ENCODE measurements at regions not wholly inside any gene's neighbourhood (a gene's known extent, or its start where the extent isn't known, plus 50 kb on each side); places are given as distances from the start of the nearest gene placed in this dataset.

DNA sequence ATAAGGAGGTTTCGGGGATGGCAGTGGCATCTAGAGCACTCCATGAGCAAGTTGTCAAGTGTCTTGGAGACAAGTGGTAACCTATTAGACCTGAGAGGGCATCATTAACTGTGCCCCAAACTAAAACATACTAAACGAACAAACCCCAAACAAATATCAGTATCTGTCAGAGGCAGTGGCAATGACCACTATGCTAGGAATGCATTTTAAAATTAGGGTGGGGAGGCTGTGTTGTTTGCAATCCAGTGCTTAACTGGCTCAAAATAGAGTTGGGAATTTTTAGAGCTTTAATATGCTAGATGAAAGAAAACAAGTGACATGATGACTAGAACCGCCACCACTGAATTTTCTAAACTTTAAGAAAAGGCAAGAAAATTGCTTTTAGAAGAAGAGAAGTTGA lies 51.8 kb upstream of the TPRG1 start:
- H3K36me3 ChIP-seq (ENCODE audit: control insufficient read depth in 2 of 4, insufficient read depth in 4 of 4, low read length in 3 of 4) = no peaks in the 10 kb centered on the region
- H2AK5ac ChIP-seq (ENCODE audit: low read depth, low read length) = no peak overlapping the region
- H3K27me3 ChIP-seq (replicated peaks in 1 of 4; ENCODE audit: control insufficient read depth in 3 of 4, extremely low read depth in 1 of 4, insufficient read depth in 3 of 4, low read length in 3 of 4) = no peaks in the 10 kb centered on the region
- no peak overlapping the region for H4K5ac ChIP-seq (ENCODE audit: insufficient read length, low read depth, low read length)
- H3K4me3 ChIP-seq (ENCODE audit: extremely low read depth in 1 of 4, insufficient read depth in 2 of 4, low read depth in 3 of 4, low read length in 4 of 4) = no peak overlapping the region
- H3K56ac ChIP-seq (replicated peaks; ENCODE audit: insufficient read length, low read depth, low read length) = no peak overlapping the region
- ChIA-PET CTCF (ENCODE audit: partially characterized antibody) (no interaction called here), POLR2A (ENCODE audit: partially characterized antibody) (no interaction called here)
- H3K4me1 ChIP-seq (replicated peaks in 1 of 4; ENCODE audit: control insufficient read depth in 3 of 4, insufficient read depth in 4 of 4, low read length in 3 of 4) = no peaks in the 10 kb centered on the region
- no peak overlapping the region for H3K23ac ChIP-seq (ENCODE audit: insufficient read length)
- no peak overlapping the region for H3K4ac ChIP-seq (replicated peaks; ENCODE audit: insufficient read length, low read depth, low read length)
- H2AFZ ChIP-seq (ENCODE audit: low read length) = no peak overlapping the region
- no peaks in the 10 kb centered on the region for H4K20me1 ChIP-seq (replicated peaks in 1 of 2; ENCODE audit: control insufficient read depth in 1 of 2, insufficient read depth in 2 of 2, low read length in 2 of 2)
- no peak overlapping the region for H3K18ac ChIP-seq (ENCODE audit: extremely low read depth, low read length)
- WGBS, 2 experiments (ENCODE audit: extremely low coverage in 1 of 2, insufficient coverage in 1 of 2, insufficient read length in 1 of 2, insufficient replicate concordance in 2 of 2, low coverage in 1 of 2, low lambda C conversion rate in 2 of 2, missing lambda C conversion rate in 1 of 2) = 90% methylated on average over 3 of the region's 3 CpGs; no CpG with 5 or more reads in 1 of the 2 experiments
- no peak overlapping the region for H2BK20ac ChIP-seq (ENCODE audit: low read length)
- H2BK15ac ChIP-seq (ENCODE audit: low read length) = no peak overlapping the region
- no peaks in the 10 kb centered on the region for H3K23me2 ChIP-seq (ENCODE audit: low read depth, low read length)
- no peak overlapping the region for H4K8ac ChIP-seq (ENCODE audit: extremely low read depth, insufficient read depth, low read length)
- H2BK120ac ChIP-seq (replicated peaks; ENCODE audit: low read depth, low read length) = no peak overlapping the region
- FAIRE-seq (no peak), DNase-seq (ENCODE audit: low read depth in 1 of 2, low spot score in 2 of 2) (no peak)
- H3K9ac ChIP-seq (replicated peaks in 1 of 4; ENCODE audit: extremely low read depth in 1 of 4, low read depth in 3 of 4, low read length in 3 of 4) = no peak overlapping the region
- H3K14ac ChIP-seq (ENCODE audit: insufficient read length) = no peak overlapping the region
- H3K9me3 ChIP-seq (ENCODE audit: insufficient read depth in 2 of 2, low read depth in 1 of 2, low read length in 1 of 2) = 0 out of 4 replicates have a peak, but pooled peaks cover 0 to 4% of the 10 kb centered on the region in 2 experiments
- H3K79me1 ChIP-seq (ENCODE audit: low read depth, low read length) = no peaks in the 10 kb centered on the region
- no peak overlapping the region for H3K27ac ChIP-seq (ENCODE audit: low read depth, low read length)
- no peak overlapping the region for H3K4me2 ChIP-seq (ENCODE audit: insufficient read depth in 1 of 2, low read depth in 2 of 2, low read length in 2 of 2)
- no peak overlapping the region for H4K91ac ChIP-seq (replicated peaks; ENCODE audit: insufficient read length, low read length)
- no peak for TF ChIP-seq KDM5A (IDR thresholded peaks at IDR 0.05; ENCODE audit: low read length)
- no peak for TF ChIP-seq POLR2A (IDR thresholded peaks at IDR 0.05; ENCODE audit: control extremely low read depth in 1 of 2, low read depth in 2 of 2, low read length in 2 of 2)
- no peak for TF ChIP-seq MAFK (IDR thresholded peaks at IDR 0.05; ENCODE audit: low read depth, low read length)
- TF ChIP-seq ASH2L (IDR thresholded peaks at IDR 0.05; ENCODE audit: low read length) = no peak
- TF ChIP-seq TCF12 (IDR thresholded peaks at IDR 0.05; ENCODE audit: low read depth, low read length) = no peak
- TF ChIP-seq GABPA (IDR thresholded peaks at IDR 0.05; ENCODE audit: borderline replicate concordance, insufficient read depth, low read length) = no peak
- TF ChIP-seq, protein P1, sequence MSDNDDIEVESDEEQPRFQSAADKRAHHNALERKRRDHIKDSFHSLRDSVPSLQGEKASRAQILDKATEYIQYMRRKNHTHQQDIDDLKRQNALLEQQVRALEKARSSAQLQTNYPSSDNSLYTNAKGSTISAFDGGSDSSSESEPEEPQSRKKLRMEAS (IDR thresholded peaks at IDR 0.05) = no peak
- no peak for TF ChIP-seq RFX5 (IDR thresholded peaks at IDR 0.05; ENCODE audit: borderline replicate concordance, low read depth, low read length)
- no peak for TF ChIP-seq TAF1 (IDR thresholded peaks at IDR 0.05; ENCODE audit: low read depth, low read length)
- TF ChIP-seq CEBPB (IDR thresholded peaks at IDR 0.05; ENCODE audit: low read depth, low read length) = no peak
- no peak for TF ChIP-seq BACH1 (IDR thresholded peaks at IDR 0.05; ENCODE audit: low read length)
- no peak for TF ChIP-seq SIX5 (IDR thresholded peaks at IDR 0.05; ENCODE audit: low read depth, low read length)
- TF ChIP-seq PHF8 (conservative IDR thresholded peaks at IDR 0.05; ENCODE audit: low read depth, low read length) = no peak
- TF ChIP-seq TBP (IDR thresholded peaks at IDR 0.05; ENCODE audit: low read depth, low read length) = no peak
- no peak for TF ChIP-seq RBBP5 (IDR thresholded peaks at IDR 0.05; ENCODE audit: borderline replicate concordance, low read depth, low read length)
- H2BK5ac ChIP-seq (ENCODE audit: low read depth, low read length) = no peak overlapping the region
- H3K79me2 ChIP-seq (ENCODE audit: control insufficient read depth in 1 of 2, insufficient read depth in 2 of 2, low read length in 2 of 2) = no peaks in the 10 kb centered on the region
- H2BK12ac ChIP-seq (ENCODE audit: low read depth, low read length) = no peak overlapping the region
